ENCODE measurements at regions not wholly inside any gene's neighbourhood (a gene's known extent, or its start where the extent isn't known, plus 50 kb on each side); places are given as distances from the start of the nearest gene placed in this dataset.

GRCh38 chr18:60784161-60784560 lies 411.6 kb upstream of the MC4R start:
- TF ChIP-seq CTCF (IDR thresholded peaks at IDR 0.05; ENCODE audit: extremely low read depth, insufficient read depth, missing control alignments) = no peak
- no peak for DNase-seq (ENCODE audit: low spot score)
- in situ Hi-C loops (cut with MboI; ENCODE audit: low pct_unique_long_range_greater_than_20kb, low sequenced_read_pairs, unreplicated experiment) = no loop called here

- DNase-seq (ENCODE audit: low spot score) = no peak
- TF ChIP-seq CTCF (IDR thresholded peaks at IDR 0.05; ENCODE audit: extremely low read depth, insufficient read depth, missing control alignments) = no peak
- in situ Hi-C loops (cut with MboI; ENCODE audit: low pct_unique_long_range_greater_than_20kb, low sequenced_read_pairs, unreplicated experiment) = no loop called here
These were observed 422.2 kb upstream of the MC4R start for GRCh38 chr18:60794802-60795201.

- in situ Hi-C loops (cut with MboI; ENCODE audit: low pct_unique_long_range_greater_than_20kb, low sequenced_read_pairs, unreplicated experiment) = no loop called here
- no peak for TF ChIP-seq CTCF (IDR thresholded peaks at IDR 0.05; ENCODE audit: extremely low read depth, insufficient read depth, missing control alignments)
- no peak for DNase-seq (ENCODE audit: low spot score)
These were observed 431.8 kb upstream of the MC4R start for GRCh38 chr18:60804415-60804814.

GRCh38 chr18:60809937-60810336 lies 437.4 kb upstream of the MC4R start:
- TF ChIP-seq CTCF (IDR thresholded peaks at IDR 0.05; ENCODE audit: extremely low read depth, insufficient read depth, missing control alignments) = no peak
- in situ Hi-C loops (cut with MboI; ENCODE audit: low pct_unique_long_range_greater_than_20kb, low sequenced_read_pairs, unreplicated experiment) = no loop called here
- DNase-seq (ENCODE audit: low spot score) = no peak

- in situ Hi-C loops (cut with MboI; ENCODE audit: low pct_unique_long_range_greater_than_20kb, low sequenced_read_pairs, unreplicated experiment) = no loop called here
- no peak for TF ChIP-seq CTCF (IDR thresholded peaks at IDR 0.05; ENCODE audit: extremely low read depth, insufficient read depth, missing control alignments)
- no peak for DNase-seq (ENCODE audit: low spot score)
These were observed 440.3 kb upstream of the MC4R start for GRCh38 chr18:60812921-60813320.

- in situ Hi-C loops (cut with MboI; ENCODE audit: low pct_unique_long_range_greater_than_20kb, low sequenced_read_pairs, unreplicated experiment) = no loop called here
- DNase-seq (ENCODE audit: low spot score) = no peak
- no peak for TF ChIP-seq CTCF (IDR thresholded peaks at IDR 0.05; ENCODE audit: extremely low read depth, insufficient read depth, missing control alignments)
These were observed 453.8 kb upstream of the MC4R start for GRCh38 chr18:60826346-60826745.

GRCh38 chr18:60831971-60832370 lies 459.4 kb upstream of the MC4R start:
- no peak for TF ChIP-seq CTCF (IDR thresholded peaks at IDR 0.05; ENCODE audit: extremely low read depth, insufficient read depth, missing control alignments)
- DNase-seq (ENCODE audit: low spot score) = no peak
- in situ Hi-C loops (cut with MboI; ENCODE audit: low pct_unique_long_range_greater_than_20kb, low sequenced_read_pairs, unreplicated experiment) = no loop called here

All from GM13977 (cell line).